ENCODE measurements at regions not wholly inside any gene's neighbourhood (a gene's known extent, or its start where the extent isn't known, plus 50 kb on each side); places are given as distances from the start of the nearest gene placed in this dataset.

GRCh38 chr13:42380420-42381164 lies 108.6 kb downstream of the AKAP11 start (continued):
- no peak for TF ChIP-seq TARDBP (IDR thresholded peaks at IDR 0.05; ENCODE audit: borderline replicate concordance)
- TF ChIP-seq JUND (IDR thresholded peaks at IDR 0.05; ENCODE audit: low read depth, low read length): no peak
- peak; percentile 79 to 82 for TF ChIP-seq BHLHE40 (IDR thresholded peaks at IDR 0.05; ENCODE audit: borderline replicate concordance in 1 of 2, low read depth in 2 of 2, low read length in 1 of 2)
- TF ChIP-seq POU2F2 (IDR thresholded peaks at IDR 0.05; ENCODE audit: borderline replicate concordance, low read depth, low read length): peak; percentile 53; the same call in 1 of the 3 replicates
- peak; percentile 39; the same call in 1 of the 2 replicates for TF ChIP-seq GABPA (IDR thresholded peaks at IDR 0.05; ENCODE audit: low read depth)
- TF ChIP-seq RUNX3 (IDR thresholded peaks at IDR 0.05; ENCODE audit: low read length): peak; percentile 98
- TF ChIP-seq, protein P1, sequence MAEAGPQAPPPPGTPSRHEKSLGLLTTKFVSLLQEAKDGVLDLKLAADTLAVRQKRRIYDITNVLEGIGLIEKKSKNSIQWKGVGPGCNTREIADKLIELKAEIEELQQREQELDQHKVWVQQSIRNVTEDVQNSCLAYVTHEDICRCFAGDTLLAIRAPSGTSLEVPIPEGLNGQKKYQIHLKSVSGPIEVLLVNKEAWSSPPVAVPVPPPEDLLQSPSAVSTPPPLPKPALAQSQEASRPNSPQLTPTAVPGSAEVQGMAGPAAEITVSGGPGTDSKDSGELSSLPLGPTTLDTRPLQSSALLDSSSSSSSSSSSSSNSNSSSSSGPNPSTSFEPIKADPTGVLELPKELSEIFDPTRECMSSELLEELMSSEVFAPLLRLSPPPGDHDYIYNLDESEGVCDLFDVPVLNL (IDR thresholded peaks at IDR 0.05; ENCODE audit: low read depth, low read length): no peak
- peak; percentile 81 to 91; a peak in 3 of 4 replicates for TF ChIP-seq EP300 (IDR thresholded peaks at IDR 0.05; ENCODE audit: borderline replicate concordance in 1 of 2, control insufficient read depth in 1 of 2, low read depth in 2 of 2, low read length in 2 of 2)
- no peak for TF ChIP-seq ZBTB11 (CRISPR knock-in tag; IDR thresholded peaks at IDR 0.05)
- TF ChIP-seq PBX3 (IDR thresholded peaks at IDR 0.05; ENCODE audit: insufficient replicate concordance, low read depth, low read length): no peak
- no peak for TF ChIP-seq SREBF1 (IDR thresholded peaks at IDR 0.05; ENCODE audit: low read length)
- TF ChIP-seq RB1 (IDR thresholded peaks at IDR 0.05; ENCODE audit: borderline replicate concordance): no peak
- TF ChIP-seq ZNF274 (IDR thresholded peaks at IDR 0.05; ENCODE audit: insufficient read depth, insufficient read length): no peak
- no peak for TF ChIP-seq SRF (IDR thresholded peaks at IDR 0.05; ENCODE audit: low read depth in 2 of 2, low read length in 2 of 2)
- peak; percentile 80 for TF ChIP-seq ATF7 (IDR thresholded peaks at IDR 0.05; ENCODE audit: low read depth)
- no peak for TF ChIP-seq HDAC6 (IDR thresholded peaks at IDR 0.05; ENCODE audit: unreplicated experiment)
- peak; percentile 75 for TF ChIP-seq PML (IDR thresholded peaks at IDR 0.05; ENCODE audit: low read length)
- TF ChIP-seq YBX1 (IDR thresholded peaks at IDR 0.05): no peak
- no peak for TF ChIP-seq CEBPB (IDR thresholded peaks at IDR 0.05; ENCODE audit: borderline replicate concordance in 1 of 2, low read depth in 2 of 2, low read length in 2 of 2)
- peak; percentile 23; the same call in 1 of the 2 replicates for TF ChIP-seq NBN (IDR thresholded peaks at IDR 0.05)
- TF ChIP-seq HSF1 (IDR thresholded peaks at IDR 0.05; ENCODE audit: low read depth, low read length): no peak
- no peak for TF ChIP-seq ZZZ3 (IDR thresholded peaks at IDR 0.05; ENCODE audit: control insufficient read depth, insufficient read length, low read depth)
- 0 out of 2 replicates have a peak, but pooled peaks have one; percentile 49 for TF ChIP-seq ASH2L (IDR thresholded peaks at IDR 0.05; ENCODE audit: borderline replicate concordance, low read depth)
